ENCODE measurements at regions not wholly inside any gene's neighbourhood (a gene's known extent, or its start where the extent isn't known, plus 50 kb on each side); places are given as distances from the start of the nearest gene placed in this dataset.

DNA sequence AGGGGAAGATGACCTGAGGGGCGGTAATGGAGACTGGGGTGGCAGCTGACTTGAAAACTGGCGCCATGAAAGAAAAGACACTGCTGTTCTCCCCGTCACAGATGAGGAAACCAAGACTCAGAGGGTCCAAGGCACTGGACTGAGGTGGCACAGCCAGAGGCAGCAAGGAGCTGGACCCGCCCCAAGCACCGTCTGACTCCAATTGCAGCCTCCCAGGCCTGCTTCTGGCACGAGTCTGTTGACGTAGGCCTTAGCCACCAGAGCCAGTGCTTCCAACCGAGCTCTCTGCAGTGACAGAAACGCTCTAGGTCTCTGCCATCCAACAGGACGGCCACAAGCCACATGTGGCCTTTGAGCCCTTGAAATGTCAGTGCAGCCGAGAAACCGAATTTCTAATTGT lies 193.2 kb downstream of the OLFM1 start:
- H3K36me3 ChIP-seq (ENCODE audit: insufficient read depth, low read length), result no peaks in the 10 kb centered on the region
- H2AFZ ChIP-seq (ENCODE audit: low read length), result no peak overlapping the region
- H3K79me2 ChIP-seq (ENCODE audit: insufficient read depth, low read length), result no peaks in the 10 kb centered on the region
- no peak overlapping the region for H3K4me3 ChIP-seq (ENCODE audit: low read length, poor library complexity, severe bottlenecking)
- peak overlapping the region; percentile 18 for H3K9ac ChIP-seq (ENCODE audit: low read depth, low read length, poor library complexity, severe bottlenecking)
- peaks cover 44% of the 10 kb centered on the region for H3K4me1 ChIP-seq (ENCODE audit: insufficient read depth, low read length, poor library complexity, severe bottlenecking)
- TF ChIP-seq, protein P1, sequence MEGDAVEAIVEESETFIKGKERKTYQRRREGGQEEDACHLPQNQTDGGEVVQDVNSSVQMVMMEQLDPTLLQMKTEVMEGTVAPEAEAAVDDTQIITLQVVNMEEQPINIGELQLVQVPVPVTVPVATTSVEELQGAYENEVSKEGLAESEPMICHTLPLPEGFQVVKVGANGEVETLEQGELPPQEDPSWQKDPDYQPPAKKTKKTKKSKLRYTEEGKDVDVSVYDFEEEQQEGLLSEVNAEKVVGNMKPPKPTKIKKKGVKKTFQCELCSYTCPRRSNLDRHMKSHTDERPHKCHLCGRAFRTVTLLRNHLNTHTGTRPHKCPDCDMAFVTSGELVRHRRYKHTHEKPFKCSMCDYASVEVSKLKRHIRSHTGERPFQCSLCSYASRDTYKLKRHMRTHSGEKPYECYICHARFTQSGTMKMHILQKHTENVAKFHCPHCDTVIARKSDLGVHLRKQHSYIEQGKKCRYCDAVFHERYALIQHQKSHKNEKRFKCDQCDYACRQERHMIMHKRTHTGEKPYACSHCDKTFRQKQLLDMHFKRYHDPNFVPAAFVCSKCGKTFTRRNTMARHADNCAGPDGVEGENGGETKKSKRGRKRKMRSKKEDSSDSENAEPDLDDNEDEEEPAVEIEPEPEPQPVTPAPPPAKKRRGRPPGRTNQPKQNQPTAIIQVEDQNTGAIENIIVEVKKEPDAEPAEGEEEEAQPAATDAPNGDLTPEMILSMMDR (conservative IDR thresholded peaks at IDR 0.05; ENCODE audit: low read length), result no peak
- TF ChIP-seq EZH2phosphoT487 (IDR thresholded peaks at IDR 0.05; ENCODE audit: borderline replicate concordance), result no peak
- H4K20me1 ChIP-seq (ENCODE audit: insufficient read depth, low read length, poor library complexity, severe bottlenecking), result no peaks in the 10 kb centered on the region
- no peaks in the 10 kb centered on the region for H3K9me3 ChIP-seq (ENCODE audit: insufficient read depth, low read depth, low read length)
- H3K4me2 ChIP-seq (ENCODE audit: low read depth, low read length, poor library complexity, severe bottlenecking), result no peak overlapping the region
- H3F3A ChIP-seq (ENCODE audit: low read depth), result peaks cover 10% of the 10 kb centered on the region; the same call in 1 of the 2 replicates
- no peaks in the 10 kb centered on the region for H3K9me2 ChIP-seq (replicated peaks; ENCODE audit: low read depth, low read length)
- H3K27me3 ChIP-seq (ENCODE audit: insufficient read depth, low read length, poor library complexity, severe bottlenecking), result no peaks in the 10 kb centered on the region

DNA sequence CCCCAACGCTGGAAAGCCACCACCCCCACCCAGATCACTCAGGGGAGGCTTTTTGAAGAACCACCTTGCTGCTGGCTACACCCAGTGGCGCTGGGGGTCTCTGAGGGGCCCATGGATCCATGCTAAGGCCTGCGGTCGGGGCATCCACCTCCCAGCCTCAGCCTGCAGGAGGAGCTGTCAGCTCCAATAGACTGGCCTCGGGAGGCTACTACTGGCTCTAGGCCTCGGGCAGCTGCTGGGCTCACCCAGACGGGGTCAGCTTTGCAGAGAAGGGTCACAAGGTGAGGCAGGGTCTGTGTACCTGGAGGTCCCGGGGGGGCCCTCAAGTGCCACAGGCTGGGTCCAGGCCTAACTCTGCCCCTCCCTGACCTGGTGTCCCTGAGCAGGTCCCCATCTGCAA lies 193.7 kb downstream of the OLFM1 start:
- H3K27me3 ChIP-seq (ENCODE audit: insufficient read depth, low read length, poor library complexity, severe bottlenecking), result no peaks in the 10 kb centered on the region
- no peak overlapping the region for H3K4me3 ChIP-seq (ENCODE audit: low read length, poor library complexity, severe bottlenecking)
- no peaks in the 10 kb centered on the region for H3K9me3 ChIP-seq (ENCODE audit: insufficient read depth, low read depth, low read length)
- H2AFZ ChIP-seq (ENCODE audit: low read length), result no peak overlapping the region
- peak overlapping the region; percentile 18 for H3K9ac ChIP-seq (ENCODE audit: low read depth, low read length, poor library complexity, severe bottlenecking)
- H3F3A ChIP-seq (ENCODE audit: low read depth), result peaks cover 10% of the 10 kb centered on the region; the same call in 1 of the 2 replicates
- no peaks in the 10 kb centered on the region for H4K20me1 ChIP-seq (ENCODE audit: insufficient read depth, low read length, poor library complexity, severe bottlenecking)
- no peaks in the 10 kb centered on the region for H3K9me2 ChIP-seq (replicated peaks; ENCODE audit: low read depth, low read length)
- TF ChIP-seq EZH2phosphoT487 (IDR thresholded peaks at IDR 0.05; ENCODE audit: borderline replicate concordance), result no peak
- TF ChIP-seq, protein P1 (conservative IDR thresholded peaks at IDR 0.05; ENCODE audit: low read length), result peak; percentile 44; the same call in 1 of the 2 replicates
- no peaks in the 10 kb centered on the region for H3K36me3 ChIP-seq (ENCODE audit: insufficient read depth, low read length)
- no peaks in the 10 kb centered on the region for H3K79me2 ChIP-seq (ENCODE audit: insufficient read depth, low read length)
- no peak overlapping the region for H3K4me2 ChIP-seq (ENCODE audit: low read depth, low read length, poor library complexity, severe bottlenecking)
- peaks cover 44% of the 10 kb centered on the region for H3K4me1 ChIP-seq (ENCODE audit: insufficient read depth, low read length, poor library complexity, severe bottlenecking)

DNA sequence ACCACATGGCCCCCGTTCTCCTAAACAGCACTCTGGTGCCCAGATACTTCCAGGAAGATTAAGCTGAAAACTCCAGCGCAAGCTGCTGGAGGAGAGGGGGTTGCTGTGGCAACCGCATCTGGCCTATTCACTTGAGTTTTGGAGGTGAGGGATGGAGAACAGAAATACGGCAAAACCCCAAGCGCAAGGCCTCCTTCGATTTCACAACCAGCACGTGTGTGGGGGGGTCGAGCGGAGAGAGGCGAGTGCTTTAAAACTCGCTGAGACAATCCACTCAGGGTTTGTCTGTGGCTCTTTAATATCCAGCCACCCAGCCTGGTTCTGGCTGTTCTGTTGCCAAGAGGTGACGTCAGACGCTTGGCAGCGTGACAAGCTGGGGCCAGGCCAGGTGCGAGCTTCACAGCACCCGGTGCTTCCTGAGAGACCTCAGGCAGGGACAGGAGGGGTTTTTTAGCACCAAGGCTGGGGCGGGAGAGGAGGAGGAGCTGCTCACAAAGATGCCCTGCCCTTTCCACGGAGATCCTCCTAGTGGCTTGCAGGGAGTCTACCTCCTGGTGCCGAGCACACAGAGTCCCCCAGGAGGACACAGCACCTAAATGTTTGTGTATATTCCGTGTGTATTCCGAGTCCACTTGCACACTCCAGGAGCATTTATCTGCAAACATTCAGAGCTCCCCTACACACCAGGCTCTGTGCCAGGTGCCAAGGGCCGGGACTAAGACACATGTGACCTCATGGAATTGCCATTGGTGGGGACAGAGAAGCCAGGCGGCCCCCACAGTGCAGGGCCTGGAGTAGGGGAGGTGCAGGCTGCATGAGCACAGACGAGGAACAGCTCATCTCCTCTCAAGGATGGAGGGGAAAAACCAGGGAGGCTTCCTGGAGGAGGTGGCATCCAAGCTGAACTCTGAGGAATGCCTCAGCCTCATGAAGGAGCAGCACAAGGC lies 194.6 kb downstream of the OLFM1 start:
- H3K9ac ChIP-seq (ENCODE audit: low read depth, low read length, poor library complexity, severe bottlenecking), result peak overlapping the region; percentile 52
- no peaks in the 10 kb centered on the region for H3K79me2 ChIP-seq (ENCODE audit: insufficient read depth, low read length)
- no peak for TF ChIP-seq EZH2phosphoT487 (IDR thresholded peaks at IDR 0.05; ENCODE audit: borderline replicate concordance)
- TF ChIP-seq, protein P1 (conservative IDR thresholded peaks at IDR 0.05; ENCODE audit: low read length), result no peak
- no peaks in the 10 kb centered on the region for H3K36me3 ChIP-seq (ENCODE audit: insufficient read depth, low read length)
- peaks cover 10% of the 10 kb centered on the region; the same call in 1 of the 2 replicates for H3F3A ChIP-seq (ENCODE audit: low read depth)
- H3K4me3 ChIP-seq (ENCODE audit: low read length, poor library complexity, severe bottlenecking), result no peak overlapping the region
- no peaks in the 10 kb centered on the region for H3K27me3 ChIP-seq (ENCODE audit: insufficient read depth, low read length, poor library complexity, severe bottlenecking)
- H3K9me2 ChIP-seq (replicated peaks; ENCODE audit: low read depth, low read length), result no peaks in the 10 kb centered on the region
- no peak overlapping the region for H2AFZ ChIP-seq (ENCODE audit: low read length)
- peaks cover 48% of the 10 kb centered on the region for H3K4me1 ChIP-seq (ENCODE audit: insufficient read depth, low read length, poor library complexity, severe bottlenecking)
- H4K20me1 ChIP-seq (ENCODE audit: insufficient read depth, low read length, poor library complexity, severe bottlenecking), result no peaks in the 10 kb centered on the region
- no peaks in the 10 kb centered on the region for H3K9me3 ChIP-seq (ENCODE audit: insufficient read depth, low read depth, low read length)
- H3K4me2 ChIP-seq (ENCODE audit: low read depth, low read length, poor library complexity, severe bottlenecking), result peak overlapping the region; percentile 57

All from Loucy (cell line).